ENCODE measurements at regions not wholly inside any gene's neighbourhood (a gene's known extent, or its start where the extent isn't known, plus 50 kb on each side); places are given as distances from the start of the nearest gene placed in this dataset.

GRCh38 chr2:153196378-153197058 is 282.0 kb downstream of the RPRM start:
- no peak for DNase-seq (ENCODE audit: low read depth, low spot score)

GRCh38 chr2:153195342-153195741 is 283.2 kb downstream of the RPRM start:
- DNase-seq (ENCODE audit: low read depth, low spot score) = no peak

- no peak for DNase-seq (ENCODE audit: low read depth, low spot score)
Observed at GRCh38 chr2:153189091-153189888, 289.3 kb downstream of the RPRM start.

GRCh38 chr2:153179808-153180207 is 298.8 kb downstream of the RPRM start:
- DNase-seq (ENCODE audit: low read depth, low spot score) = no peak

GRCh38 chr2:153169609-153170008 is 309.0 kb downstream of the RPRM start:
- no peak for DNase-seq (ENCODE audit: low read depth, low spot score)

GRCh38 chr2:153165021-153165420 is 313.5 kb downstream of the RPRM start:
- DNase-seq (ENCODE audit: low read depth, low spot score) = no peak

GRCh38 chr2:153163055-153163454 is 315.5 kb downstream of the RPRM start:
- peak; percentile 15 for DNase-seq (ENCODE audit: low read depth, low spot score)

GRCh38 chr2:153156743-153157142 is 321.8 kb downstream of the RPRM start:
- no peak for DNase-seq (ENCODE audit: low read depth, low spot score)

- no peak for DNase-seq (ENCODE audit: low read depth, low spot score)
Observed at GRCh38 chr2:153152036-153152435, 326.5 kb downstream of the RPRM start.

GRCh38 chr2:153145470-153145978 is 333.0 kb downstream of the RPRM start:
- no peak for DNase-seq (ENCODE audit: low read depth, low spot score)

- DNase-seq (ENCODE audit: low read depth, low spot score) = no peak
Observed at GRCh38 chr2:153143540-153143939, 335.0 kb downstream of the RPRM start.

GRCh38 chr2:153140498-153140897 is 338.1 kb downstream of the RPRM start:
- DNase-seq (ENCODE audit: low read depth, low spot score) = no peak

GRCh38 chr2:153138651-153139375 is 339.7 kb downstream of the RPRM start:
- DNase-seq (ENCODE audit: low read depth, low spot score) = no peak

- DNase-seq (ENCODE audit: low read depth, low spot score) = no peak
Observed at GRCh38 chr2:153136216-153136615, 342.3 kb downstream of the RPRM start.

GRCh38 chr2:153134725-153135124 is 343.8 kb downstream of the RPRM start:
- no peak for DNase-seq (ENCODE audit: low read depth, low spot score)

GRCh38 chr2:153133716-153134115 is 344.8 kb downstream of the RPRM start:
- no peak for DNase-seq (ENCODE audit: low read depth, low spot score)

GRCh38 chr2:153132418-153132817 is 346.1 kb downstream of the RPRM start:
- no peak for DNase-seq (ENCODE audit: low read depth, low spot score)

GRCh38 chr2:153115141-153115540 is 363.4 kb downstream of the RPRM start:
- no peak for DNase-seq (ENCODE audit: low read depth, low spot score)

- no peak for DNase-seq (ENCODE audit: low read depth, low spot score)
Observed at GRCh38 chr2:153110486-153110885, 368.1 kb downstream of the RPRM start.

- no peak for DNase-seq (ENCODE audit: low read depth, low spot score)
Observed at GRCh38 chr2:153109793-153110192, 368.8 kb downstream of the RPRM start.

- no peak for DNase-seq (ENCODE audit: low read depth, low spot score)
Observed at GRCh38 chr2:153106802-153107477, 371.6 kb downstream of the RPRM start.
